ENCODE measurements at regions not wholly inside any gene's neighbourhood (a gene's known extent, or its start where the extent isn't known, plus 50 kb on each side); places are given as distances from the start of the nearest gene placed in this dataset.
"Not testable (repeated sequence)": the region's sequence is repeated elsewhere in the genome, so short reads cannot be mapped to it uniquely, and the experiment has no call there.

DNA sequence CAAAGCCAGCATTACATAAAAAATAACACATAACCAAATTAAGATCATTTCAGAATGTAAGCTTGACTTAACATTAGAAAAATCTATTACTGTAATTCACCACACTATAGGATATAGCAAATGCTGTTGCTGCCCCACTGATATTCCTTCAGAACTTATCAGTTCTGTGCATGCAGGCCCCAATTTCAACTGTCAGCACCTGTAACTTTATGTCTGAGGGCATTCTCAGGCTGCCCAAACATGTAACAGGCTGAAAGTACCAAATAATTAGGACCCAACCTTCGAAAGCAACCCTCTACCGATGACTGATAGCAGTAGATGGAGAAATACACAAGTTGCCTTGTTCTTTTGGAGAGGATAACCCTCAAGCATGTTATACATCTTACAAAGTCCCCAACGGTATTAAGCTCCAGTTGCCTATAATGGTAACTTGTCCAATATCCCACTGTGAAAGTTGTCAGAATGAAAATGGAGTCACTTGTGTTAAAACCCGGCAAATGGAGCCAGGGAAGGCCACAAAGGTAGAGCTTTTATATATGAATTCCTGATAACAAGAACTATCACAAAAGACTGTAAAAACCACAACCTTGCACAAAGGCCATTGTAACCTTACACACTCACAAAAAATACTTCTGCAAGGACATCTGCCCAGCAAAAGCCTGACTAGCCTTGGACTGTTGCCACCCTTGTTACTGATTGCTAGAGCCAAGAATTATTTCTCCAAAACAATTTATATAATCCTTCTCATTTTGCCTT lies 66.9 kb upstream of the ZNF746 start:
- no peak for DNase-seq

DNA sequence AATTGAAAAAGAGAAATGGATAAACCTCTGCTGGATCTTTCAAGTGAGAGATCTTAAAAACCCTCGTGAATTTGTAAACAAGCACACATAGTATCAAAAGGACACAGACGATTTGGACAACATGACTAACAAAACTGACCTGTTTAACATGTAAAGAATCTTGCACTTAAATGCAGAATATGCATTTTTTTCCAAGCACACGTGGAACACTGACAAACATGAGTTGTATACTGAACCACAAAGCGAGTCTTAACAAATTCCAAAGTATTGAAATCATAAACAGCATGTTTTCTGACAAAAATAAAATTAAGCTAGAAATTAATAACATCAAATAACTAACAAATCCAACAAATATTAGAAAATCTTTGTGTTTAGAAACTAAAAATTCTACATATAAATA lies 65.0 kb upstream of the ZNF746 start:
- no peak for DNase-seq

DNA sequence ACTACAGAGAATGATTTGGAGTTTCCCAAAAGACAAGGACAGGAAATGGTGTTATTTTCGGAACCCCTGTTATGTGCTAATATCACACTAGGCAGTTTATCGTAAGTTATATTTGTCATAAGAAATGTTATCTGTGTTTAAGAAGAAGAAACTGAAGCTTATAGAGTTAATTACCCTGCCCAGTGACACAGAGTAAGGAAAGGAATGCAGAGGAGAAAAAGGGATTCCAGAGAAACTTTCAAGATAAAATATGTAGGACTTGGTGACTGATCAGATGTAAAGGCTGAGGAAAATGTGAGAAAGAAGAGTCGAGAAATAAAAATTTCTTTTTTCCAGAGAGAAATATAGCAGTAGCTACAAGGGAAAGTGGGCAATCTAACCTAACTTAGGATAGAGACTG lies 63.5 kb upstream of the ZNF746 start:
- no peak for DNase-seq

DNA sequence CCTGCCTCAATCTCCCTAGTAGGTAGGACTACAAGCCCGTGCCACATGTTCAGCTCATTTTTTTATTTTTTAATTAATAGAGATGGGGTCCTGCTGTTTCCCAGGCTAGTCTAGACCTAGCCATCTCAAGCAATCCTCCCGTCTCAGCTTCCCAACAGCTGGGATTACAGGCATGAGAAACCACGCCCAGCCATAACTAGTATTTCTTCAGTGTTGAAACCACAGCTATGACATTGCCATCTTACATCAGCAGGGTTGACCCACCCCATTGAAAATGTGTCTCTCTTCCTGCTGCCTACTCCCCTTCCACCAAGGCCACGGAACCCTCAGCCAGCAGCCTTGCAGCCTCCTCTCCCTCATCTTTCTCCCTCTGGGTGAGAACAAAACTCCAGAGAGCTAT lies 62.1 kb upstream of the ZNF746 start:
- DNase-seq = peak; percentile 15

DNA sequence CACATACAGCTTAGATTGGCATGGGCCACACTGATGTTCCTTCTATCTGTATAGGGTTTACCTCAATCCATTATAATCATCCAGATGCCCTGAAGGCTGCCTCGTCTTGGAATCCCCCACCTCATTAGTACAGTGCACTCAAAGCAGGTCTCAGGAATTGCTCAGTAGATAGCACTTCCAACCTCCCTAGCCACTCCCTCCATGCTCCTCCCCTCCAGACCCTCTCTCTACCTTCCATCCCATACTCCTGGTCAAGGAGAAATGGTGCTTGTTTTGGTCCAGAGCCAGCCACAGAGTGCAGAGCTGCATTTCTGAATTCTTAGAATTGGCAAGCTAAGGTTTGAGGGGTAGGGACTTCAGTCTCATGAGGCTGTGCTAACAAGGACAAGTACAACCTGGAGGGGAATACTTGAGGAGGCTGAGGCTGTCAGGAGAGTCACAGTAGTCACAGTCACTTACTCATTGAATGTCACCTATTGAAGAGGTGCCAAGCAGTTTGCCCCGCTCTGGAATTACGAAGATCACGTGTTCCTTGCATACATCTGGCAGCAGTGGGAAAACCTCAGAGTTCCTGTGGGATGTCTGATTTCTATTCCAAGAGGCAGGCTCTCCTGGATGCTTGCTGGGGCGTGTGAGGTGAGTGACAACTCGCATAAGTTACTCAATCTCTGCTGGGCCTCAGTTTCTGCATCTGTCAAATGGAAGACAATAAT lies 60.7 kb upstream of the ZNF746 start:
- DNase-seq = no peak

DNA sequence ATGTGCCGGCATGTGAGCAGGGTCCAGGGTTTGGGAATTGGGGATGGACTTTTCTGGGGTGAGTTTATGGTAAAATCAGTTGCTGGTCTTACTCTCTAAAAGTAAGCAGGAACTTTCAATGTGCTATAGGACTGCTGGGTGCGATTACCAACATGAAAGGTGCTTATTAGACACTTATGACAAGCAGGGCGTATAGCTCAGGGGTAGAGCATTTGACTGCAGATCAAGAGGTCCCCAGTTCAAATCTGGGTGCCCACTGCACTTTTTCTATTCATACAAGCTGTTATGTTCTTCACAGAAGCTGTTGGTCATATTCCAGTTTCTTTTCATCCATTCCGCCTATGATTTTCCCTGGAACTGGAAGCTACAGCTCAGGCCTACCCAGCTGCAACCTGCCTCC lies 58.9 kb upstream of the ZNF746 start:
- DNase-seq = not testable (repeated sequence)

DNA sequence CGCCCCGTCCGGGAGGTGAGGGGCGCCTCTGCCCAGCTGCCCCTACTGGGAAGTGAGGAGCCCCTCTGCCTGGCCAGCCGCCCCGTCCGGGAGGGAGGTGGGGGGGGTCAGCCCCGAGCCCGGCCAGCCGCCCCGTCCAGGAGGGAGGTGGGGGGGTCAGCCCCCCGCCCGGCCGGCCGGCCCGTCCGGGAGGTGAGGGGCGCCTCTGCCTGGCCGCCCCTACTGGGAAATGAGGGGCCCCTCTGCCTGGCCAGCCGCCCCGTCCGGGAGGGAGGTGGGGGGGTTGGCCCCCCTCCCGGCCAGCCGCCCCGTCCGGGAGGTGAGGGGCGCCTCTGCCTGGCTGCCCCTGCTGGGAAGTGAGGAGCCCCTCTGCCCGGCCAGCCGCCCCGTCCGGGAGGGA lies 57.2 kb upstream of the ZNF746 start:
- DNase-seq = not testable (repeated sequence)

DNA sequence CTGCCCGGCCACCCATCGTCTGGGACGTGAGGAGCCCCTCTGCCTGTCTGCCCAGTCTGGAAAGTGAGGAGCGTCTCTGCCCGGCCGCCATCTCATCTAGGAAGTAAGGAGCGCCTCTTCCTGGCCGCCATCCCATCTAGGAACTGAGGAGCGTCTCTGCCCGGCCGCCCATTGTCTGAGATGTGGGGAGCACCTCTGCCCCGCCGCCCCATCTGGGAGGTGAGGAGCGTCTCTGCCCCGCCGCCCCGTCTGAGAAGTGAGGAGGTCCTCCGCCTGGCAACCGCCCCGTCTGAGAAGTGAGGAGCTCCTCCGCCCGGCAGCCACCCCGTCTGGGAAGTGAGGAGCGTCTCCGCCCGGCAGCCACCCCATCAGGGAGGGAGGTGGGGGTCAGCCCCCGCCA lies 56.4 kb upstream of the ZNF746 start:
- DNase-seq = not testable (repeated sequence)

DNA sequence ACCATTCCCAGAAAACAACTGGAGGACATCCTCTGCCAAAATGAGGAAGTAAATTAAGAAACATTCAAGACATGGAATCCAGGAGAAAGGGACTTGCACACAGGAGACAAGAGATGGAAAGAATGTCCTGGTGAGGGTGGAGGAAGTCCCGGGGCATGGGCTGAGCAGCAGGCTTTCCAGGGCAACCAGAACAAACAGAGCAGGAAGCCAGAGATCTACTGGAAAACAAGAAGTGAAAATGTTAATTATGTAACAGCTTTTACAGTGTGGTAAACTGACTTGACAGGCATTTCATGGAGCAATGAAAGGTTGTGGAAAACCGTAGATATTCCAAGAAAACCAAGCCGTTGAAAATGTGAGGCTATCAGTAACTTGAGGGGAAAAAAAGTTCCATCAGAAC lies 55.2 kb upstream of the ZNF746 start:
- no peak for DNase-seq

Measured in skin of body (tissue), 1 donor.